ENCODE measurements at regions not wholly inside any gene's neighbourhood (a gene's known extent, or its start where the extent isn't known, plus 50 kb on each side); places are given as distances from the start of the nearest gene placed in this dataset.

DNA sequence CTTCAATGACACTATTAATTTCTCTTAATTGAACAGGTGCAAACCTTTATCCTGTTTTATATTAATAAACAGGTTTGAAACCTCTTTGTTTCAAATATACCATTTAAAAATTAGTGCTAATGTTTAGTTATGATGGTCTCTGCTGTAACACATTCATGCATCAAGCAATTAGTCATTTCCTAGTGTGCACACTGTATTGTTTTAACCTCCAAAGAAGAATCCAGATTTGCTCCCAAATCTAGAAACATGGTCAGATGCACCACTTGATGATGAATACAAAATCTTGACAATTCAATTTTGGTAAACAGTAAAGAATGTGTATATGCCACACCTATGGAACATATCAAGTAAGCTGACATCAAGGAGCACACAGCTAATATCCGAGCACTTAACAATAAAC is 157.1 kb downstream of the TRIML1 start:
- DNase-seq = no peak
- WGBS, 2 donors = 85% methylated on average over 1 of the region's 1 CpG
- Histone ChIP-seq H3K4me1 (no peaks in the 10 kb centered on the region), H3K27me3 (no peaks in the 10 kb centered on the region), H3K9me3 (no peaks in the 10 kb centered on the region), H3K36me3 (no peaks in the 10 kb centered on the region), H3K4me3 (replicated peaks in 1 of 3) (no peak overlapping the region), H3K27ac (no peak overlapping the region)
- intact Hi-C loops (cut with DNase I) = no loop called here
- TF ChIP-seq, protein P1, sequence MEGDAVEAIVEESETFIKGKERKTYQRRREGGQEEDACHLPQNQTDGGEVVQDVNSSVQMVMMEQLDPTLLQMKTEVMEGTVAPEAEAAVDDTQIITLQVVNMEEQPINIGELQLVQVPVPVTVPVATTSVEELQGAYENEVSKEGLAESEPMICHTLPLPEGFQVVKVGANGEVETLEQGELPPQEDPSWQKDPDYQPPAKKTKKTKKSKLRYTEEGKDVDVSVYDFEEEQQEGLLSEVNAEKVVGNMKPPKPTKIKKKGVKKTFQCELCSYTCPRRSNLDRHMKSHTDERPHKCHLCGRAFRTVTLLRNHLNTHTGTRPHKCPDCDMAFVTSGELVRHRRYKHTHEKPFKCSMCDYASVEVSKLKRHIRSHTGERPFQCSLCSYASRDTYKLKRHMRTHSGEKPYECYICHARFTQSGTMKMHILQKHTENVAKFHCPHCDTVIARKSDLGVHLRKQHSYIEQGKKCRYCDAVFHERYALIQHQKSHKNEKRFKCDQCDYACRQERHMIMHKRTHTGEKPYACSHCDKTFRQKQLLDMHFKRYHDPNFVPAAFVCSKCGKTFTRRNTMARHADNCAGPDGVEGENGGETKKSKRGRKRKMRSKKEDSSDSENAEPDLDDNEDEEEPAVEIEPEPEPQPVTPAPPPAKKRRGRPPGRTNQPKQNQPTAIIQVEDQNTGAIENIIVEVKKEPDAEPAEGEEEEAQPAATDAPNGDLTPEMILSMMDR (IDR thresholded peaks at IDR 0.05) = no peak
- TF ChIP-seq POLR2A (IDR thresholded peaks at IDR 0.05) = no peak

DNA sequence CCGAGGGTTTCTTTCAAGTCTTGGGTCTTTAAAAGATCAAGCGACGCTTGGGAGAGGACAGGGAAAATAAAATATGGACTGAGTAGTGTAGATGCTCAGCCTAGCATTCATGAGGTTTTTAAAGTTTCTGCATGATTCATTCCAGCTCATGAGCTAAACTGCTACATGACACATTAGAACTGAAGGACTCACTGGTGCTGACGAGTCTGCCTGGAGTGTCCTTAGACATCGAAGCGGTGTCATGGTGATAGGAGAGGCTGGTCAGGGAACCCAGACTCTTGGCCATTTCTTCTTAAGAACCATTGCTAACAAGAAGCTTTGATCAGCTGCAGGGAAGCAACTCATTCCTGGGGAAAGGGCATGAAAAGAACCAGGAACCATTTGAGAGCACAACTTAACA is 158.6 kb downstream of the TRIML1 start:
- Histone ChIP-seq H3K4me3 (replicated peaks in 1 of 3) (no peak overlapping the region), H3K4me1 (no peaks in the 10 kb centered on the region), H3K27me3 (no peaks in the 10 kb centered on the region), H3K9me3 (no peaks in the 10 kb centered on the region), H3K36me3 (no peaks in the 10 kb centered on the region), H3K27ac (no peak overlapping the region)
- whole genome bisulfite sequencing, 2 donors = 72 to 81% methylated on average over 6 of the region's 6 CpGs
- intact Hi-C loops (cut with DNase I) = no loop called here
- TF ChIP-seq POLR2A (IDR thresholded peaks at IDR 0.05) = no peak
- TF ChIP-seq, protein P1 (IDR thresholded peaks at IDR 0.05) = no peak
- no peak for DNase-seq

DNA sequence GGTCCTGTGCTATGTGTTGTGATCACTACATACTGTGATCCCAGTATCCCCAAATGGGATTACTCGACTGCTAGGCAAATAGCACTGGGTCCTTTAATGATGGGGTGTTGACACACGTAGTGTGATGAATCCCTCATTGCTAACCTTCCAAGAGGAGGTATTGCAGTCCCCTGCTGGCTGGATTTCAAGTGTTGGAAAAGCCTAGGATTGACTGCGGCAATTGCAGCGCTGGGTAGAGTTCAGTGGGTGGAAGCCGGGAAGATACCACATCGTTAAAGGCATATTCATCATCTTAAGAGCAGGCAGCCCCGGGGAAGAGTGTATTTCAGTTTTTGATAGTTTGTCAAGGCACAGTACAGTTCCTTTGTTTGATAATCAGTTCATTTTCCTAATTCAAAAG is 159.9 kb downstream of the TRIML1 start:
- DNase-seq = no peak
- no peak overlapping the region for H3K27ac ChIP-seq
- H3K36me3 ChIP-seq = no peaks in the 10 kb centered on the region
- TF ChIP-seq, protein P1 (IDR thresholded peaks at IDR 0.05) = no peak
- no peak for TF ChIP-seq POLR2A (IDR thresholded peaks at IDR 0.05)
- no peaks in the 10 kb centered on the region for H3K9me3 ChIP-seq
- H3K4me1 ChIP-seq = no peaks in the 10 kb centered on the region
- intact Hi-C loops (cut with DNase I) = no loop called here
- H3K27me3 ChIP-seq = no peaks in the 10 kb centered on the region
- 57 to 67% methylated on average over 7 of the region's 7 CpGs for WGBS, 2 donors
- no peak overlapping the region for H3K4me3 ChIP-seq (replicated peaks in 1 of 3)

DNA sequence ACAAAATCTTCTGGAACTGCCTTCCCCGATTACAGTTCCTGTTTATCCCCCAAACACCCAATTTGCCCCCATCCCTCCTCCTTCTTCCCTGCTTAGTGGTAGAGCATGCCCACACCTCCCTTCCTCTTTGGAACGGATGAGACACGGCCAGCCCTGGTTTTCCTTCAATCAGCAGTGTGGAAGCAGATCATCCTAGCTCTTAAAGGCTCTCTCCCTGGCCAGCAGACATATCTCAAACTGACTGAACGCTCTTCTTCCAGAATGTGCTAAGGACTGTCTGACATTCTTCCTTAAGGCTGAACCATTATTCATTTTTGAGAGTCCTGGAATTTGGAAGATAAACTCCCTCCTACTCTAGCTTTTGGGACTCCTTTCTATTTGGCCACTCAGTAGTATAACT is 161.1 kb downstream of the TRIML1 start:
- intact Hi-C loops (cut with DNase I) = no loop called here
- no peak overlapping the region for H3K4me3 ChIP-seq (replicated peaks in 1 of 3)

DNA sequence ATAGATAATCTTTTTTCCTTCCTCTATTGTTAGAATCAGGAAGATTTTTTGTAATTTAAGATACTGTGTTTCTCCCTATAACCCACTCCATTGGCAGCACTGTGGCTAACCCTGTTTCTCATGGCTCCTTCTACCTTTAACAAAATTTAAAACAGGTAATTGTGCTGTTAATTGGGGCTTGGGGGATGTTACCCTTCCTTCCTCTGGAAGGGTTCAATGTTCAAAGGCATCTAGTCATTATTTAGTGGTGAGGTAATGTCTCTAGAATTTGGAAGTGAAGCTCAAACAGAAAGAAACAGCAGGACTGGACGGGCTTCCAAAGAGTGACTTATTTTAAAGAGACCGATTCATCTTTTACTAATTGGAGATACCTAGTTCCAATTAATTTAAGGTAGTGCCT is 166.4 kb downstream of the TRIML1 start:
- Histone ChIP-seq H3K4me1 (no peaks in the 10 kb centered on the region), H3K4me3 (replicated peaks in 1 of 3) (no peak overlapping the region), H3K27ac (no peak overlapping the region), H3K36me3 (no peaks in the 10 kb centered on the region), H3K9me3 (no peaks in the 10 kb centered on the region), H3K27me3 (no peaks in the 10 kb centered on the region)
- WGBS, 2 donors = 81 to 88% methylated on average over 2 of the region's 2 CpGs
- no peak for DNase-seq
- TF ChIP-seq POLR2A (IDR thresholded peaks at IDR 0.05) = no peak
- TF ChIP-seq, protein P1 (IDR thresholded peaks at IDR 0.05) = no peak
- intact Hi-C loops (cut with DNase I) = no loop called here

More for the DNA sequence above, 161.1 kb downstream of the TRIML1 start:
- no peak overlapping the region for H3K27ac ChIP-seq
- WGBS, 2 donors = 67 to 70% methylated on average over 4 of the region's 4 CpGs
- H3K9me3 ChIP-seq = no peaks in the 10 kb centered on the region
- no peak for DNase-seq
- H3K4me1 ChIP-seq = no peaks in the 10 kb centered on the region
- H3K27me3 ChIP-seq = no peaks in the 10 kb centered on the region
- no peaks in the 10 kb centered on the region for H3K36me3 ChIP-seq
- TF ChIP-seq, protein P1 (IDR thresholded peaks at IDR 0.05) = no peak
- TF ChIP-seq POLR2A (IDR thresholded peaks at IDR 0.05) = no peak

All from thyroid gland (tissue), 4 donors.